Testis (tissue), 2 donors: ENCODE measurements at regions not wholly inside any gene's neighbourhood (a gene's known extent, or its start where the extent isn't known, plus 50 kb on each side); places are given as distances from the start of the nearest gene placed in this dataset.

Source experiments
- POLR2A ChIP-seq: fragments of 450-650 bp; IDR thresholded peaks from one replicate; pipeline ENCODE4 v1.6.1; 2017; ENCODE audit warnings: antibody characterized with exemption, mild to moderate bottlenecking, moderate library complexity
- TF ChIP-seq, protein P1 (sequence below), 3 experiments: fragments of 450-650 bp in 2 of 3; fragments of 200-600 bp in 1 of 3; sonication (generic) in 1 of 3; IDR thresholded peaks; one replicate each; pipeline ENCODE4 v1.5.1; 2016 to 2019; ENCODE audit warnings: antibody characterized with exemption in 3 of 3, mild to moderate bottlenecking in 2 of 3, moderate library complexity in 1 of 3

DNA sequence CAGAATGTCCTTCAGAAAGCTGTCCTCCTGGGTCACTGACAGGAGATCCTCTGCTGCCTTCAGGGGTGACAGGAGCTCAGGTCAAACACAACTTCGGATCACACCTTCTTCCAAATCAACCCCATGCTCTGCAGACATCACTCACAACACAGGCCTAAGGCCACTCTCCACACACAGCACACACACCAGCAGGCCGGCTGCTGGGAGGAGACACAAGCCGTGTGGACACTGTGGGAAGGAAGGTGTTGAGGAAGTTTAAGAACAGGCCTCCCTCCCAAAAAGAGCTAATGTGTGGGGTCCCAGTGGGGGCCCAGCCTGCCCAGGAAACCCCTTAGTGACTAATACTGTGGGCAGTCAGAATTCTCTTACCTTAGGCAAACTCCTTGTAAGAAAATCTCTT, 290.3 kb upstream of the ID2 start:
- TF ChIP-seq, protein P1, sequence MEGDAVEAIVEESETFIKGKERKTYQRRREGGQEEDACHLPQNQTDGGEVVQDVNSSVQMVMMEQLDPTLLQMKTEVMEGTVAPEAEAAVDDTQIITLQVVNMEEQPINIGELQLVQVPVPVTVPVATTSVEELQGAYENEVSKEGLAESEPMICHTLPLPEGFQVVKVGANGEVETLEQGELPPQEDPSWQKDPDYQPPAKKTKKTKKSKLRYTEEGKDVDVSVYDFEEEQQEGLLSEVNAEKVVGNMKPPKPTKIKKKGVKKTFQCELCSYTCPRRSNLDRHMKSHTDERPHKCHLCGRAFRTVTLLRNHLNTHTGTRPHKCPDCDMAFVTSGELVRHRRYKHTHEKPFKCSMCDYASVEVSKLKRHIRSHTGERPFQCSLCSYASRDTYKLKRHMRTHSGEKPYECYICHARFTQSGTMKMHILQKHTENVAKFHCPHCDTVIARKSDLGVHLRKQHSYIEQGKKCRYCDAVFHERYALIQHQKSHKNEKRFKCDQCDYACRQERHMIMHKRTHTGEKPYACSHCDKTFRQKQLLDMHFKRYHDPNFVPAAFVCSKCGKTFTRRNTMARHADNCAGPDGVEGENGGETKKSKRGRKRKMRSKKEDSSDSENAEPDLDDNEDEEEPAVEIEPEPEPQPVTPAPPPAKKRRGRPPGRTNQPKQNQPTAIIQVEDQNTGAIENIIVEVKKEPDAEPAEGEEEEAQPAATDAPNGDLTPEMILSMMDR (IDR thresholded peaks at IDR 0.05) = no peak
- TF ChIP-seq POLR2A = no peak
